Prostate gland (tissue), 2 donors: ENCODE measurements at regions not wholly inside any gene's neighbourhood (a gene's known extent, or its start where the extent isn't known, plus 50 kb on each side); places are given as distances from the start of the nearest gene placed in this dataset.
A peak's percentile ranks its signal among the peaks of the same experiment; 100 is the strongest.

Experiments used
- DNase-seq: peaks from one replicate; pipeline ENCODE4 v3.0.0-alpha.2; 2019; ENCODE audit warnings: low spot score
- H3K27ac ChIP-seq, 2 donors: fragments of 200-600 bp; sonication (generic); 2 replicates each; pipeline ENCODE4 v1.5.1; 2017 to 2019
- H3K27me3 ChIP-seq: fragments of 200-600 bp; sonication (generic); replicated peaks from 2 replicates; pipeline ENCODE4 v1.5.1; 2019; ENCODE audit not compliant: insufficient read depth
- H3K36me3 ChIP-seq, 2 donors: fragments of 200-600 bp; sonication (generic); 1 replicate in 1 of 2; 2 replicates in 1 of 2; pipeline versions ENCODE4 v1.5.1 to v1.8.1; 2017 to 2019
- H3K4me1 ChIP-seq: fragments of 200-600 bp; sonication (generic); replicated peaks from 2 replicates; pipeline ENCODE4 v1.5.1; 2019
- H3K4me3 ChIP-seq, 2 donors: fragments of 200-600 bp; sonication (generic); 2 replicates each; pipeline ENCODE4 v1.5.1; 2017 to 2019
- H3K9me3 ChIP-seq: fragments of 200-600 bp; sonication (generic); 2 replicates; pipeline ENCODE4 v1.5.1; 2017
- CTCF ChIP-seq, 4 experiments: fragments of 200-600 bp in 2 of 4; fragments of 450-650 bp in 2 of 4; sonication (generic) in 2 of 4; IDR thresholded peaks; 1 replicate in 3 of 4; 2 replicates in 1 of 4; pipeline ENCODE4 v1.5.1; 2016 to 2019; ENCODE audit warnings: antibody characterized with exemption in 4 of 4, mild to moderate bottlenecking in 2 of 4, moderate library complexity in 2 of 4
- POLR2A ChIP-seq: fragments of 450-650 bp; IDR thresholded peaks from one replicate; pipeline ENCODE4 v1.6.1; 2016; ENCODE audit warnings: antibody characterized with exemption, mild to moderate bottlenecking
- POLR2AphosphoS5 ChIP-seq: sonication (generic); formaldehyde crosslinking; IDR thresholded peaks from one replicate; pipeline ENCODE4 v1.6.1; 2017; ENCODE audit warnings: antibody characterized with exemption
- WGBS: methylation state at CpG from one replicate; pipeline ENCODE4 v1.1.5; 2018; 5-methylcytosine and 5-hydroxymethylcytosine counted together
- intact Hi-C: fragments of 100-400 bp; cut with DNase I; formaldehyde crosslinking; loops from one replicate; pipeline ENCODE4 v1.14.2; 2022

DNA sequence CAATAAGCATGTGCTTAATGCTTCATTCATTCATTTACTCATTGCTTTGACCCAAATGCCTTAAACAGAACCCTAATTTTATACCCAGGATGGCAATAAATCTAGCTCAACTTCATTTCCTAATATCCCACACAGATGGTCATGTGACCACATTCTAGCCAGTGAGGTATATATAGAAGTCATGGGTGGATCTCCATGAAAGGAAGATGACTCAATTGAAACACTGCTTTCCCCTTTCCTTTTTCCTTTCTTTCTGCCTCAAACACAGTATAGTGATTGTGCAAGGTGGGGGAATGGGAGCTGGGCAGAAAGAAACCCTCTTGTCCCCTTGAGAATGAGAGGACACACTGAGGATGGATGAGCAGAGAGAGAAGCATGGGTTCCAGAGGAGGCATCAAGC is 183.5 kb upstream of the PRICKLE2 start:
- intact Hi-C loops, result no loop called here
- Histone ChIP-seq H3K36me3 (no peaks in the 10 kb centered on the region), H3K27ac (no peak overlapping the region), H3K9me3 (no peaks in the 10 kb centered on the region), H3K27me3 (no peaks in the 10 kb centered on the region), H3K4me3 (no peak overlapping the region), H3K4me1 (no peaks in the 10 kb centered on the region)
- no peak for DNase-seq
- TF ChIP-seq POLR2A (no peak), CTCF (IDR thresholded peaks at IDR 0.05) (no peak), POLR2AphosphoS5 (no peak)

- no peaks in the 10 kb centered on the region for H3K9me3 ChIP-seq
- H3K4me3 ChIP-seq, result no peak overlapping the region
- DNase-seq, result no peak
- H3K4me1 ChIP-seq, result no peaks in the 10 kb centered on the region
- H3K27ac ChIP-seq, result no peak overlapping the region
- intact Hi-C loops, result no loop called here
- TF ChIP-seq CTCF (IDR thresholded peaks at IDR 0.05), result no peak
- no peak for TF ChIP-seq POLR2A
- TF ChIP-seq POLR2AphosphoS5, result no peak
- H3K36me3 ChIP-seq, result no peaks in the 10 kb centered on the region
- no peaks in the 10 kb centered on the region for H3K27me3 ChIP-seq
- 88% methylated on average over 3 of the region's 3 CpGs for WGBS
Observed at GRCh38 chr3:64406271-64406670, 181.0 kb upstream of the PRICKLE2 start.

DNA sequence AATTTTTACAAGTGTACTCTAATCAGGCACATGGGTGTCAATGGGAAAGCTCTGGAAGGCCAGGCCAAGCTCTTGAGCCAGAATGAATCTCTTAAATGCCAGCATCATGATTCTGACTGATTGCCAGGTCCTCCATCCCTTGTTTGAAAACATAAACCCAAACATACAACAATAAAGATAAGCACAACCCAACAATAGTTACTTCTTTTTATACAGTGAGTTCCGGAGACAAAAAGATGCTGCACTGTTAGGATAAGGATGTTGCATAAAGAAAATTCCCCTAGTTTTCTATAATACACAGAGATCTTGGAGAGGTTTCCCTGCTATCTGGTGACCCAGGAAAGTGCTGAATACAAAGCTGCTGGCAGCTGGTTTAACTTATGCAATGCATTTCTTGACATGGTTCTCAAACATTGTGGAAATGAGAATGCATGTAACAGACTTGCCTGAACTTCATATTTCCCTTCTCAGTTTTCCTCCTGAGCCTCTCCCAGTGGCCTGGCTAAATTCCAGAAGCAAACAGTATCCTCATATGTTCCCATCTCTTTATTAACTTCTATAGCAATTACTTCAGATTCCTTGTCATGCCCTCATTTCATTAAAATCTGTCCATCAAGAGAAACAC is 180.1 kb upstream of the PRICKLE2 start:
- no peak overlapping the region for H3K27ac ChIP-seq
- WGBS, result 15% methylated on average over 1 of the region's 1 CpG
- TF ChIP-seq CTCF (IDR thresholded peaks at IDR 0.05), result no peak
- peak; percentile 1 for TF ChIP-seq POLR2AphosphoS5
- no peak for DNase-seq
- H3K9me3 ChIP-seq, result no peaks in the 10 kb centered on the region
- no peaks in the 10 kb centered on the region for H3K4me1 ChIP-seq
- no peaks in the 10 kb centered on the region for H3K27me3 ChIP-seq
- H3K36me3 ChIP-seq, result no peaks in the 10 kb centered on the region
- intact Hi-C loops, result no loop called here
- H3K4me3 ChIP-seq, result no peak overlapping the region

DNA sequence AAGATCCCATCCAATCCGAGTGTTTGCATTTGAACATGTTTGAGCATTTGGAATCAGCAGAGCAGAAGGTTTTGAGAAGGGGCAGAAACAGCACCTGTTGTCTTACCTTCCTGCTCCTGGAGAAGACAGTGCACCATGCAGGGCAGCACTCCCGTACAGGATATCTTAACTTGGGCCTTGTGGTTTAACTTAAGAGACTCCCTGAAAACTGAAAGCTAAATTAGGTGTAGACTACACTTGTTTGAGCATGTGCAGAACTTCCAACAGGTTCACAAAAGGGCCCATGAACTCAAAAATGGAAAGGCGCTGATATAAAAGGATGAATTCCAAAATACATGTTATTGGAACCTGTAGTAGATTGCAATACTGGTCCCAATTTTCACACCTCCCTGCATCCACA is 175.4 kb upstream of the PRICKLE2 start:
- intact Hi-C loops, result loop anchor here (2.0 kb wide), 1 partner anchor 370 kb away; no protein-coding TSS in a partner anchor
- Histone ChIP-seq H3K4me3 (no peak overlapping the region), H3K36me3 (no peaks in the 10 kb centered on the region), H3K9me3 (no peaks in the 10 kb centered on the region), H3K27me3 (no peaks in the 10 kb centered on the region), H3K27ac (no peak overlapping the region), H3K4me1 (no peaks in the 10 kb centered on the region)
- 90% methylated on average over 3 of the region's 3 CpGs for WGBS
- no peak for TF ChIP-seq CTCF (IDR thresholded peaks at IDR 0.05)
- no peak for TF ChIP-seq POLR2A
- no peak for TF ChIP-seq POLR2AphosphoS5
- DNase-seq, result no peak

- TF ChIP-seq CTCF (IDR thresholded peaks at IDR 0.05), result peak; percentile 65 to 79 (median 73)
- no peak for TF ChIP-seq POLR2A
- Histone ChIP-seq H3K27ac (no peak overlapping the region), H3K36me3 (no peaks in the 10 kb centered on the region), H3K9me3 (no peaks in the 10 kb centered on the region), H3K27me3 (no peaks in the 10 kb centered on the region), H3K4me3 (no peak overlapping the region), H3K4me1 (no peaks in the 10 kb centered on the region)
- DNase-seq, result peak; percentile 46
- intact Hi-C loops, result loop anchor here (2.0 to 5.0 kb wide), 2 partner anchors 88 to 133 kb away; no protein-coding TSS in a partner anchor
Observed at GRCh38 chr3:64399205-64399800, 174.0 kb upstream of the PRICKLE2 start.
